ENCODE measurements at regions not wholly inside any gene's neighbourhood (a gene's known extent, or its start where the extent isn't known, plus 50 kb on each side); places are given as distances from the start of the nearest gene placed in this dataset.

DNA sequence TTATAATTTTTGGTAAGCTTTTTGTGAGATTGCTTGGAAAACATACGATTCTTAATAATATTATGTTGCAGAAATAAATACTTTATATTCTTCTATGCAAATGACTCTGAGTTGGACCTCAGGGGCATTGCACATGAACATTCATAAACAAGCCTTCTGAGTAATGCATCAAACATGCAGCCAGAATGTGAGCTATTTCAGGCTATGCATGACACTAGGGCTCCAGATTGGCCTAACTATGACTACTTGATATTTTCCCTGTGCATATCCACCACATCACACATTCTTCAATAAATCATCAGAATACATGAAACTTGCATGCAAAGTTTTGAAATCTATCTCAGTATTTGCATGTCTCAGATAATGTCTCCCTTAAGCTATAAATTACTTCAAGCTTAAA is 560.1 kb downstream of the CDY2B start:
- H3K27ac ChIP-seq (ENCODE audit: low read depth, low read length) = no peak overlapping the region
- intact Hi-C loops (cut with micrococcal nuclease) = no loop called here
- no peak overlapping the region for H3K4me2 ChIP-seq (ENCODE audit: low read length)
- H3K4me3 ChIP-seq (replicated peaks in 1 of 2; ENCODE audit: low read depth in 1 of 2, low read length in 2 of 2) = no peak overlapping the region
- no peaks in the 10 kb centered on the region for H3K9me2 ChIP-seq (ENCODE audit: insufficient read depth)
- no TSS peak for BruUV-seq (replicated peaks)
- H3K4me1 ChIP-seq (ENCODE audit: control insufficient read depth in 1 of 2, insufficient read depth in 2 of 2, low read length in 2 of 2) = no peaks in the 10 kb centered on the region
- TF ChIP-seq SIN3A (IDR thresholded peaks at IDR 0.05; ENCODE audit: low read depth) (no peak), TCF7L2 (IDR thresholded peaks at IDR 0.05; ENCODE audit: borderline replicate concordance, extremely low read depth, insufficient read depth, insufficient read length) (no peak), ZFX (IDR thresholded peaks at IDR 0.05) (no peak), FOSL1 (IDR thresholded peaks at IDR 0.05; ENCODE audit: low read depth) (no peak), RAD21 (IDR thresholded peaks at IDR 0.05; ENCODE audit: low read depth) (no peak), CEBPB (IDR thresholded peaks at IDR 0.05; ENCODE audit: low read depth) (no peak), EZH2 (IDR thresholded peaks at IDR 0.05) (no peak)
- TF ChIP-seq, protein P1, sequence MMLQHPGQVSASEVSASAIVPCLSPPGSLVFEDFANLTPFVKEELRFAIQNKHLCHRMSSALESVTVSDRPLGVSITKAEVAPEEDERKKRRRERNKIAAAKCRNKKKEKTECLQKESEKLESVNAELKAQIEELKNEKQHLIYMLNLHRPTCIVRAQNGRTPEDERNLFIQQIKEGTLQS (IDR thresholded peaks at IDR 0.05) = no peak
- CTCF ChIA-PET = no interaction called here
- RAD21 ChIA-PET (ENCODE audit: low non-redundant PET in 1 of 2, low total read pairs in 2 of 2, uncharacterized antibody in 2 of 2, unreplicated experiment in 2 of 2) = no interaction called here
- no peaks in the 10 kb centered on the region for H3K27me3 ChIP-seq (ENCODE audit: insufficient read depth, low read length)
- H3K9ac ChIP-seq (ENCODE audit: low read length) = no peak overlapping the region
- H3K9me3 ChIP-seq (ENCODE audit: control insufficient read depth in 1 of 2, insufficient read depth in 1 of 2, low read depth in 1 of 2, low read length in 2 of 2) = no peaks in the 10 kb centered on the region
- H4K20me1 ChIP-seq (ENCODE audit: insufficient read depth) = no peaks in the 10 kb centered on the region
- no peaks in the 10 kb centered on the region for H3K36me3 ChIP-seq (ENCODE audit: control insufficient read depth in 1 of 2, insufficient read depth in 2 of 2, low read length in 2 of 2)
- POLR2A ChIA-PET = no interaction called here
- no peak for DNase-seq (ENCODE audit: low read depth, low spot score)
- H3K79me2 ChIP-seq (ENCODE audit: insufficient read depth, low read length) = no peaks in the 10 kb centered on the region
- no peak overlapping the region for H2AFZ ChIP-seq (ENCODE audit: low read depth, low read length, poor library complexity, severe bottlenecking)
- ATAC-seq = no peak

- Histone ChIP-seq H3K36me3 (ENCODE audit: control insufficient read depth in 1 of 2, insufficient read depth in 2 of 2, low read length in 2 of 2) (no peaks in the 10 kb centered on the region), H3K4me3 (replicated peaks in 1 of 2; ENCODE audit: low read depth in 1 of 2, low read length in 2 of 2) (no peak overlapping the region), H3K9ac (ENCODE audit: low read length) (no peak overlapping the region), H2AFZ (ENCODE audit: low read depth, low read length, poor library complexity, severe bottlenecking) (no peak overlapping the region), H3K4me2 (ENCODE audit: low read length) (no peak overlapping the region), H3K9me2 (ENCODE audit: insufficient read depth) (no peaks in the 10 kb centered on the region), H4K20me1 (ENCODE audit: insufficient read depth) (no peaks in the 10 kb centered on the region), H3K9me3 (ENCODE audit: control insufficient read depth in 1 of 2, insufficient read depth in 1 of 2, low read depth in 1 of 2, low read length in 2 of 2) (no peaks in the 10 kb centered on the region), H3K27me3 (ENCODE audit: insufficient read depth, low read length) (no peaks in the 10 kb centered on the region), H3K79me2 (ENCODE audit: insufficient read depth, low read length) (no peaks in the 10 kb centered on the region), H3K4me1 (ENCODE audit: control insufficient read depth in 1 of 2, insufficient read depth in 2 of 2, low read length in 2 of 2) (no peaks in the 10 kb centered on the region), H3K27ac (ENCODE audit: low read depth, low read length) (no peak overlapping the region)
- no peak for ATAC-seq
- DNase-seq (ENCODE audit: low read depth, low spot score) = no peak
- CTCF ChIA-PET = no interaction called here
- RAD21 ChIA-PET (ENCODE audit: low non-redundant PET in 1 of 2, low total read pairs in 2 of 2, uncharacterized antibody in 2 of 2, unreplicated experiment in 2 of 2) = no interaction called here
- POLR2A ChIA-PET = no interaction called here
- no TSS peak for BruUV-seq (replicated peaks)
- intact Hi-C loops (cut with micrococcal nuclease) = no loop called here
- TF ChIP-seq ELF1 (IDR thresholded peaks at IDR 0.05; ENCODE audit: borderline replicate concordance, low read depth) (no peak), TCF7L2 (IDR thresholded peaks at IDR 0.05; ENCODE audit: borderline replicate concordance, extremely low read depth, insufficient read depth, insufficient read length) (no peak), EGR1 (IDR thresholded peaks at IDR 0.05; ENCODE audit: low read depth) (no peak), YY1 (IDR thresholded peaks at IDR 0.05; ENCODE audit: extremely low read depth, insufficient replicate concordance, low read depth, low read length) (no peak), CTCF (IDR thresholded peaks at IDR 0.05 in 2 of 3, conservative IDR thresholded peaks at IDR 0.05 in 1 of 3; ENCODE audit: borderline replicate concordance in 1 of 3, insufficient read depth in 1 of 3, low read depth in 2 of 3, low read length in 2 of 3) (no peak), SP1 (IDR thresholded peaks at IDR 0.05; ENCODE audit: low read depth) (no peak), POLR2A (IDR thresholded peaks at IDR 0.05; ENCODE audit: borderline replicate concordance, extremely low read depth, insufficient read depth, insufficient read length) (no peak), RAD21 (IDR thresholded peaks at IDR 0.05; ENCODE audit: low read depth) (no peak), CBX3 (IDR thresholded peaks at IDR 0.05; ENCODE audit: low read depth) (no peak), EZH2 (IDR thresholded peaks at IDR 0.05) (no peak)
- TF ChIP-seq, protein P1 (IDR thresholded peaks at IDR 0.05) = no peak
- TF ChIP-seq, protein P2, sequence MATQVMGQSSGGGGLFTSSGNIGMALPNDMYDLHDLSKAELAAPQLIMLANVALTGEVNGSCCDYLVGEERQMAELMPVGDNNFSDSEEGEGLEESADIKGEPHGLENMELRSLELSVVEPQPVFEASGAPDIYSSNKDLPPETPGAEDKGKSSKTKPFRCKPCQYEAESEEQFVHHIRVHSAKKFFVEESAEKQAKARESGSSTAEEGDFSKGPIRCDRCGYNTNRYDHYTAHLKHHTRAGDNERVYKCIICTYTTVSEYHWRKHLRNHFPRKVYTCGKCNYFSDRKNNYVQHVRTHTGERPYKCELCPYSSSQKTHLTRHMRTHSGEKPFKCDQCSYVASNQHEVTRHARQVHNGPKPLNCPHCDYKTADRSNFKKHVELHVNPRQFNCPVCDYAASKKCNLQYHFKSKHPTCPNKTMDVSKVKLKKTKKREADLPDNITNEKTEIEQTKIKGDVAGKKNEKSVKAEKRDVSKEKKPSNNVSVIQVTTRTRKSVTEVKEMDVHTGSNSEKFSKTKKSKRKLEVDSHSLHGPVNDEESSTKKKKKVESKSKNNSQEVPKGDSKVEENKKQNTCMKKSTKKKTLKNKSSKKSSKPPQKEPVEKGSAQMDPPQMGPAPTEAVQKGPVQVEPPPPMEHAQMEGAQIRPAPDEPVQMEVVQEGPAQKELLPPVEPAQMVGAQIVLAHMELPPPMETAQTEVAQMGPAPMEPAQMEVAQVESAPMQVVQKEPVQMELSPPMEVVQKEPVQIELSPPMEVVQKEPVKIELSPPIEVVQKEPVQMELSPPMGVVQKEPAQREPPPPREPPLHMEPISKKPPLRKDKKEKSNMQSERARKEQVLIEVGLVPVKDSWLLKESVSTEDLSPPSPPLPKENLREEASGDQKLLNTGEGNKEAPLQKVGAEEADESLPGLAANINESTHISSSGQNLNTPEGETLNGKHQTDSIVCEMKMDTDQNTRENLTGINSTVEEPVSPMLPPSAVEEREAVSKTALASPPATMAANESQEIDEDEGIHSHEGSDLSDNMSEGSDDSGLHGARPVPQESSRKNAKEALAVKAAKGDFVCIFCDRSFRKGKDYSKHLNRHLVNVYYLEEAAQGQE (IDR thresholded peaks at IDR 0.05; ENCODE audit: low read depth) = no peak
- TF ChIP-seq, protein P3, sequence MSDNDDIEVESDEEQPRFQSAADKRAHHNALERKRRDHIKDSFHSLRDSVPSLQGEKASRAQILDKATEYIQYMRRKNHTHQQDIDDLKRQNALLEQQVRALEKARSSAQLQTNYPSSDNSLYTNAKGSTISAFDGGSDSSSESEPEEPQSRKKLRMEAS (IDR thresholded peaks at IDR 0.05) = no peak
These were observed 561.4 kb downstream of the CDY2B start for GRCh38 chrY:17318631-17319030.
